Left renal pelvis (tissue), 4 donors: ENCODE measurements at regions not wholly inside any gene's neighbourhood (a gene's known extent, or its start where the extent isn't known, plus 50 kb on each side); places are given as distances from the start of the nearest gene placed in this dataset.

ENCODE experiments used
- DNase-seq, 4 donors: peaks; one replicate each; pipeline ENCODE4 v3.0.0-alpha.2; 2013; ENCODE audit warnings: low read depth in 4 of 4, low spot score in 3 of 4

DNA sequence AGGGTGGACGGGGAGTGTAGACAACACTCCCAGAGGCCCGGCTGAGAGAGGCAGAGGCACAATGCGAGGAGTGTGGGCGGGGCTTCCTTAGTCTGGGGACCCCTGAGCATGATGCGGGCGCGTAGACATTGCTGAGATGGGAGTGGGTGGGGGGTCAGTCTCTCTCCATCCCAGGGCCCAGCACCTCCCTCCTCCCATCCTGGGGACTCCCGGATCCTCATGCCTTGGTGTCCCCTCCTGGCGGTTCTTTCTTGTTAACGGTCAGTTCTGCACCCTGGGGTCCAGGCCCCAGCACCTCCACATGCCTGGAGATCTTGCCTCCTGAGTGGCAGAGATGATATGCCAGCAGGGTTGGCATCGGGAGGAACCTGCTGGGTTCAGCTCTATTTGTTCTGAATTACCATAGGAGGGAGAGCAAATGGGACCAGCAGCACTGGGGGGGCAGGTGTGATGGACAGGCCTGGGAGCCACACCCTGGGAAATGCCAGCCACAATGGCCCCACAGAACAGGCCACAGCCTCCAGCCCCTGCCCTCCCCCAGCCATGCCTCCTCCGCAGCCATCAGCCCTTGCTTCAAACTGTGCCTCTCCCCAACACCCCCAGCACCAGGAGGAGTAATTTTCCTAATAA, 55.7 kb downstream of the RTL6 start:
- no peak for DNase-seq

DNA sequence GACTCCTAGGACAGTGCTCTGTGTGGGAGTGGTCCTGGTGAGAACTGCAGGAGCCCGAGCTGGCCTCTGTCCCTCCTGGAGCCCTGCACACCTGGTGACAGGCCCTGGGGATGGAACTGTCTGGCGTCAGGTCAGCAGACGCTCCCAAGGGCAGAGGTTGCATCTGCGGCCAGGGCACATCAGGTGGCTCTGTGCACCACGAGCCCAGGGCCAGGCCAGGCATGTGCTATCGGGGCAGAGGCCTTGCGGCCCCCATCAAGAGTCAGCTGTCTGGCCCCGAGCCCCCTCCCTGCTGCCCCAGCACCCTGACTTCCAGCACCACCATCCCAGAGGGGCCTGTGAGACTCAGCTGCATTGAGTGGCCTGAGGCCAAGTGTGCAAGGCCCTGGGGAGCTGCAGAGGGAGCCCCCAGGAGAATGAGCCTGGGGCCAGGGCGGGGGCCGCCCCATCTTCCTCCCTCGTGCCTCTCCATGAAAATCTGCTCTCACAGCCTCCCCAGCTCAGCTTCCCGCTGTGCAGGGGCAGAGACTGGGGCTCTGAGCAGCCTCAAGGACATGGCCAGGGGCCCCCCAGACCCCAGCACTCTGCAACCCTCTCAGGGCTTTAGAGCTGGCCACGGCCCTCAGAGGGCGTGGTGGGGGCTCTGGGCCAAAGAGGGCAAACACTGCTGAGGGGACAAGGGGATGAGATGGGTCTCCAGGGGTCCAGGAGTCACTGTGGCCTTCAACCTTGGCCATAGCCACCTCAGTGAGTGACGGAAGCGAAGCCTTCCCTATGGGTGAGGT, 56.4 kb downstream of the RTL6 start:
- no peak for DNase-seq

DNA sequence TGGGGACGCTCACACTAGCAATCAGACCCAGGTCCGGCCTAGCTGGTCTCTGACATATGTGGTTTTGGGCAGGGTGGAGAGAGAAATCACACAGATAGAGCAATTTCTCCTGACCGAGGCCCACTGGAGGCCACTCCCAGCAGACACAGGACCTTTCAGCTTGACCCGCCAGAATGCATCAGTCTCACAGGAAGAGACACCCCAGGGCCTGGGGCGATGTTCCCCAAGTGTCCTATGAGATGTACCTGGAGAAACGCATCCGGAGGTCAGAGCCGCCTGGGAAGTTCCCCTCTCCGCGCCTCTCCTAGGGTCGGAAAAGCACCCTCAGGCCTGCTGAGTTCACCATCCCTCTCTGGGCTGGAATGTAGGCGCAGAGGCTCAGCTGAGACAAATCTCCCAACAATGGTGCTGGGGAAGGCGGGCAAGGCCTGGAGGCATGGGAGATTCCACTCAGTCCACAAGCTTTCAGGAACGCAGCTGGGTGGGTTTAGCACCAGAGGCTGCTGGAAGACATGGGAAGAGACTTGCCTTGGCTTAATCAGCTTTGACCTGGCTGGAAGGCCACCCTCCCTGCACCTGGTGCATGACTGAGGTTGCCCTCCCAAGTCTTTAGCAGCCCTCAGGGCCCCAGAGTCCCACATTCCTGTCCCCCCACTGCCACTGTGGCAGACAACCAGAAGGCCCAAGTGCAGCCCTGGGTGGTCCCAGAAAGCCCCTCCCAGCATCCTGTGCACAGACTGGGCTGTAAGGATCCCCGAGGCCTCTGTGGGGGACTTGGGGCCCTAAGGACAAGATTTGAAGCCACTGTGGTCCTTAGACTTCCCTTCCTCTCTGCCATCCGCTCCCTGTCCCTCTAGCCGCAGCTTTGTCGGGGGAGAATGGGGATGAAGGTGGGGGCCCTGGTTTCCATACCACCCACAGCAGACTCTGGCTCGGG, 57.5 kb downstream of the RTL6 start:
- DNase-seq: no peak

GRCh38 chr22:44439356-44440223, 58.4 kb downstream of the RTL6 start:
- no peak for DNase-seq

GRCh38 chr22:44438481-44439131, 59.4 kb downstream of the RTL6 start:
- no peak for DNase-seq

DNA sequence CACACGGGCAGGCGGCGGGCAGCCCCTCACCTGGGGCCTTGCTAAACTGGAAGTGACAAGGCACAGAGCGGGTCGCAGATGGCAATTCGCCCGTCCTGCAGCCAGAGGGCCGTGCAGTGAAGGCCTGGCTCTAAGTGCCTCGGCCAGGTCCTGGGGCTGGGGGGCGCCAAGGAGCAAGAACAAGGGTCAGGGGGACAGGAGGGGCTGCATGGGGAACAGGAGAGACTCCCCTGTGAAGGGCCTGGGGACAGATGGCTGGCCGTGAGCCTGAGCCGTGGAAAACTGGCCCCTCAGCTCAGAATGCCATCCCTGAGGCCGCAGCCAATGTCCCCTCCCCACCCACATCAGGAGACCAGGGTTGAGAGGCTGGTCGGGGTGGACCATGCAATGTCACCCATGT, 60.0 kb downstream of the RTL6 start:
- no peak for DNase-seq

DNA sequence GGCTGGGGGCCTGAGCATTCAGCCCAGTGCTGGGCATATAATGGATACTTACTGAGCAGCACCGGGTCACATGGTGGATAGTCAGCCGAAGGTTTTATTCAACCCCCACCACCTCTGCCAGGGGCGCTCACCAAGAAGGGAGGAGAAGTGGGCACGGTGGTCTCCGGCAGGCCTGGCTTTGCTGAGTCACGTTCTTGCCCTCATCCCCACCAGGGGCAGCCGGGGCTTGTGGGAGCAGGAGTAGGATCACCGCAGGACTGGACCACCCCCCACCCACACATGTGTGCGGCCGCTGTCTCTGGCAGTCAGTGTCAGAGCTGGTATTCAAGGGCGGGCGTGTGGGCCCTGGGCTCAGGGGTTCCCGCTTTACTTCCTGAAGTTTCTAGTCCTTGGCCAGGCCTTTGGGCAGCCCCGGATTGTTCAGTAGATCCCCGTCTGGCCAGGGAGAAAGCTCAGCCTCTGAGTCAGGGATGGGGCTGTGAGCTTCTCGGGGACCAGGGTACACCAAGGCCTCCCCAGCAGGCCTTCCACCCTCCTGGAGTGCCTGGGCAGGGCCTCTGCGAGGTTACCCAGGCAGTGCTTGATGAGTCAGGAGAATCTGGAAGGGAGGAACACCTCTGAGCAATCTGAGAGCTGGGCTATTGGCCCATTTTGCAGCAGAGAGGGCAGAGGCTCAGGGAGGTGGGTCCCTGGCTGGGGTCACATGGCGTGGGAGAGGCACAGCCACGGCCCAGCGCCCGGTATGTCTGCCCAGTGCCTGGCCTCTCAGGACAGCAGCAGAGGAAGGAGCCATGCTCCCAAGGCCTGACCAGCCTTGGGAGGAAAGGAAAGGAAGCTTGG, 60.6 kb downstream of the RTL6 start:
- DNase-seq: no peak

DNA sequence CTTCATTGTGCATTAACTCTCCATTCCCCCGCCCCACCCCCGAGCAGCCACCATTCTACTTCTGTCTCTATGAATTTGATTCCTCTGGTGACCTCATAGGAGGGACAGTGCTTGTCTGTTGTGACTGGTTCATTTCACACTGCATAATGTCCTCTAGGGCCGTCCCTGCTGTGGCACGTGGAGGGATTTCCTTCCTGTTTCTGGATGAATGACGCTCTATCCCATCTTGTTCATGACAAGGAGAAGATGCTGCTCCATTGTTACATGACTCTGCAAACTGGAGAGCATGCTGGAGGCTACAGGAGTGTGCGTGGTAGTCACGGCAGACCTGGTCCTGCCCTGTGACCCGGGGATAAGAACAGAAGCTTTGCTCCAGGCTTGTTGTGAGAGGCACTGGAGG, 61.3 kb downstream of the RTL6 start:
- no peak for DNase-seq

- DNase-seq: no peak
These were observed 66.8 kb downstream of the RTL6 start for GRCh38 chr22:44431256-44431655.

- no peak for DNase-seq
These were observed 67.3 kb downstream of the RTL6 start for GRCh38 chr22:44430716-44431115.

- no peak for DNase-seq
These were observed 68.0 kb downstream of the RTL6 start for GRCh38 chr22:44429941-44430587.

- DNase-seq: no peak
These were observed 68.8 kb downstream of the RTL6 start for GRCh38 chr22:44428941-44429830.

- DNase-seq: no peak
These were observed 70.2 kb downstream of the RTL6 start for GRCh38 chr22:44427611-44428470.

GRCh38 chr22:44426981-44427380, 71.1 kb downstream of the RTL6 start:
- no peak for DNase-seq

DNA sequence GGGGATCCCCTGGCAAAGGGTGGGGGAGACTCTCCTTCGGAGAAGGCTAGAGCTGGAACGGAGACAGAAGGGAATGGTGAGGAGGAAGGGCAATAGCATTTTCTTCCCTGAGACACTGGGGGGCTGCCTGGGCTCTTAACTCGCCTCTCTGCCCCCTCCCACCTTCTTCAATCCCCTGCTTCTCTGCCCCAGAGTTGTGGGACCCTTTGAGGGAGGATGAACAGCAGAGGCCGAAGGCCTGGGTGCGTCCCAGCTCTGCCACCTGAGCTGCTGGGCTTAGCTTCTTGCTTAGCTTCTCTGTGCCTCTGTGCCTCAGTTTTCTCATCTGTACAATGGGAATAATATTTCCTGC, 72.4 kb downstream of the RTL6 start:
- DNase-seq: no peak

- DNase-seq: no peak
These were observed 73.0 kb downstream of the RTL6 start for GRCh38 chr22:44424867-44425693.
